HG02885 (cell line): ENCODE measurements at regions not wholly inside any gene's neighbourhood (a gene's known extent, or its start where the extent isn't known, plus 50 kb on each side); places are given as distances from the start of the nearest gene placed in this dataset.

Experiments
- ATAC-seq: cut with Tn5 transposase; IDR thresholded peaks from one replicate; pipeline ENCODE4 v1.9.1; 2021; ENCODE audit warnings: mild to moderate bottlenecking; ENCODE audit not compliant: unreplicated experiment, poor library complexity

DNA sequence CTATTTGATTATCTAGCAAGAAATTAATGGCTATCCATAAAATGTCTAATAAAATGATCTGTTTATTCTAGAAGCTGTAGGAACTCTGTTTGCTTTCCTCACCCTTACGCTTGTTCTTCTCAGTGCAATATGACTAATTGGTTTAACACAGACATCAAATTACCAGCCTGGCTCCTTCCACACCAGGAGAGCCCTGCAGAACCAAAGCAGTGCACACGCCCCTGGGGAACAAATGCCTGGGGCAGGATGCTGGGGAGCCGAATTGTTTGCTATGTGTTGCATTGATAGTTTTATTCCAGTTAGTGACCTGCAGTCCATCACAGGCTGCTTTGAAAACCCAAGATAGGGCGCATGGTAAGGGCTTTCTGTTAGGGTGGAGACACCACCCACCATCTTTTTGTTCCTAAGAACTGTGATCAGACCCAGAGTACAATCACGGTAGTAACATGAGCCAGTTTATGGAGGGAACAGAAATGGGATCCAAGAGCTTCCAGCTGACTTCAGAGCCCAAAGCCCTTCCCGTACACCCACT lies 126.4 kb upstream of the CD93 start:
- no peak for ATAC-seq

GRCh38 chr20:23212011-23212410 lies 125.9 kb upstream of the CD93 start:
- no peak for ATAC-seq

DNA sequence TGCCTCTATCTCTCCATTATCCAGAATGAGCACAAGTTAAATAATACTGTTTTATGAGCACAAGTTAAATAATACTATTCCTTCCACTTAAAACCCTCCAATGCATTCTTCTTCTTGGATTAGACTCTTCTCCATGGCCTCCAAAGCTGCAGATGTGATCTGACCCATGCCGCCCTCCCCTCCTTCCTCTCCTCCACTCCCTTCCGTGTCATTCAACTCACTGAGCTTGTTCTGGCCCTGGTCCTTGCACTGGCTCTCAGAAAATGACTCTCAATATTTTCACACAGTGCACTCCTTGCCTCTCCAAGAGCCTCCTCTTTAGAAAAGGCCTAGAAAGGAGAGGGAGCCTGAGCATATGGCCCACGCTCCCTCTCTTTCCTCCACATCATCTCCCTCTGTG lies 125.0 kb upstream of the CD93 start:
- no peak for ATAC-seq

GRCh38 chr20:23207826-23208540 lies 121.9 kb upstream of the CD93 start:
- ATAC-seq = no peak

DNA sequence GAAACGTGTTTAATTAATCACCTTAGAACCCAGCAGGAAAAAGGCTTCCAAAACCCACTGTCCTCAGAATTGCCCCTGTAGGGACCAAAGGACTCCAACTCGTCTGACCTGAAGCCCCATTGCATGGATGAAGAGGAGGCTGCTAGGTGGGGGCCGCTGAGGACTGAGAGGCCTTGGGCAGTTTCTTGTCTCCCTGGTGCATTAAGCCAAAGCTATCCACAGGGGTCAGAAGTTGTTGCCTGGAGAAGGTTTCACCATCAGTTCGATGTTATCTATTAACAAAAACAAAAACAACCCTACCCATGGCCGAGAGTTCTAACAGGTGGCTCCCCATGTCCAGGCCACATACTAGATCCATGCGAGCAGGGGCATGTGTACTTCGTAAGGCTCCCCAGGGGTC lies 120.9 kb upstream of the CD93 start:
- ATAC-seq = no peak

GRCh38 chr20:23206061-23206460 lies 119.9 kb upstream of the CD93 start:
- ATAC-seq = no peak

- ATAC-seq = no peak
These were observed 119.5 kb upstream of the CD93 start for GRCh38 chr20:23205611-23206041.

GRCh38 chr20:23205211-23205610 lies 119.1 kb upstream of the CD93 start:
- no peak for ATAC-seq

DNA sequence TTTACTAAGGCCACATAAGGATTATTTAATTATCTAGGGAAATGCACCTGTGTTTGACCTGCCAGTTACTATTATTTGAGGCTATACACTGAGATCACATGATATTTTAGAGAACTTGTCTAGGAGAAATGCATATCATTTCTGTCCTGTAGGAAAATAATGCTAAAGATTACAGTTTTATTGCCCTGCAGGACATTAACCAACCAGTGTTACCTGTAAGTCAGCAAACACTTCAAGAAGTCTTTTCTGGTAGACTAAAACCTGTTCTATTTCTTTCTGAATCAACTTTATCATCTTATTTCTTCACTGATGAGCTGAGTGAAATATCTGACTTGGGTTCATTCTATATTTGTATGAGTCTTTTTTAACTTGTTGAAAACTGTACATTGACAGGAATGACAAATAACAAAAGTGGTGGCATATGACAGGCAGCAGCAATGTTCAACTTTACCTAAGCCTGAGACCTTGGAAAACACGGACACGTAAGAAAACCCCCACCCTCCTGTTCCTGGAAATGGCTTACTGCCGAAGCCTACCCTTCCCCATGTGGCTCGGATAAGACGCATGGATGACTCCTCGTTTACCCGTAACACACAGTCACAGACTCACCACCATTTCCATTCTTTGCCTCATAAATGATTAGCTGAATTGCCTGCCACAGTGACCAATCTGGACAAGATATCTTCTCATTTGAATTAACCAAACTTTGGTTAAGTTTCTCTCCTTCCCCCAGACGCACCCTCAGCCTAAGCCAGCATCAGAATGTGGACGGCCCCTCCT lies 118.0 kb upstream of the CD93 start:
- no peak for ATAC-seq

DNA sequence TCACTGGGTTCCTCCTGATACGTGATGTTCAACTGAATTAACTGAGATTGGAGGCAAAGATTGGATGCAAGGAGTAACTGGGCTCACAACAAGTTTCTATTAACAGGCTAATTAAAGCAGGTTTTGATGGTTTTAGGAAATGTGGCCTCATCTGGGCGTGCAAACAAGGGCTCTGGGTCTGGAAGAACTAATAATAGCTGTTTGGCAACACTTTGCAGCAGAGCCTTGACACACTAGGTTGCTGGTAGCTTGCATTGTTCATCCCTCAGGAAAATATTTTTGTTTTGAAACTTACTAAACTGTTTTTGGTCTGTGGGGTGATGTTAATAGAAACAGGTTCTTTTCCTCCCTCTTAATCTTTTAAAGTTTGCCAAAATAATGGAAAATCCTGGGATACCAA lies 117.2 kb upstream of the CD93 start:
- no peak for ATAC-seq

DNA sequence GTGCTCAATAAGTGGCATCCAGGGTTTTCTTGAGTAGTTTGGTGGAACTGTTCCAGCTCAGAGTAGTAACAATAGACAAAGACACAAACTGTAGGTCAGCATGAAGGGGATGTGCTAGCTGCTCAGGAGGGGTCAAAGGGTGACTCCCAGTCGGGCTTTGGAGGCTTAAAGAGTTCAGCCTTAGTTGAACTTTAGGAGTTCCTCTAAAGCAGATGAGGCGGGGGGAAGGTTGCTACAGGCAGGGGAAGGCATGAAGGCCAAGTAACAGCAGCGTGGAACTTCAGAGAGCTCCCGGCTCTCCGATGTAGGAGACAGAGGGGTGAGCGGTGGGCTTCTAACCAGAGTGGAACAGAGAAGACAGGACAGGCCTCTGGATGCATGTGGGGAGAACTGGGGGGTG lies 115.5 kb upstream of the CD93 start:
- ATAC-seq = no peak

DNA sequence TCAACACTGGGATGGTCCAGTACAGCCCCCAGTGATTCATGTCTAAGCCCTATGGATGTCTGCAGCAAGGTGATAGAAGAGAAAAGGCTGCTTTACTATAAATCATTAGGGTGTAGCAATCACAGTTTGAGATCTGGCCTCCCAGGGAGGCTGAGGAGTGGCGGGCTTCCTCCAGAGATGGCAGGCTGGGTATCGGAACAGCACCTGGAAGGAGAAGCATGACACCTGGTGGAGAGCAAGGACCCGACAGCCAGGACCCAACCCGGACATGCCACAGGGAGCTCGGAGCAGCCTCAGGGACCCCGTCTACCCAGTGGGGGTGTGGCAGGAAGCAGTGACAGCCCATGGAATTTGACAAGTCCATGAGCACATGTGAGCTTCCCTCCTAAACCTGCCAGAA lies 114.8 kb upstream of the CD93 start:
- peak; percentile 43 for ATAC-seq

- ATAC-seq = peak; percentile 42
These were observed 114.3 kb upstream of the CD93 start for GRCh38 chr20:23200413-23200812.

DNA sequence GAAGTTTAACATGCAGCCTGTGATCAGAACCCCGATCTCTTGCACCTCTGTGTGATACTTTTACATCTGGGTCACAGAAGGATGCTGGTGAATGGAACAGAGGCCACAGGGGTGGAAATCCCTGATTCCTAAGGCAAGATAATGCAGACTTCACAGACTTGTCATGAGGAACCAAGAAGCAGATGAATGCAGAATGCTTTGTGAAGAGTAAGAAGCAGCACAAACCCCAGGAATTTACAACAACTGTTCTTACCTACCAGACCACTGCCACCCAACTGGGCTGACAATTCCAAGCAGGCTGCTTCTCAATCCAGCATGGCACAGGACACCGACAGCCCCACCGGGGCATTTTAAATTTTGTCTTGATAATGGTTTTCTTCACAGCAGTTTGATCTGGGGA lies 113.2 kb upstream of the CD93 start:
- no peak for ATAC-seq

DNA sequence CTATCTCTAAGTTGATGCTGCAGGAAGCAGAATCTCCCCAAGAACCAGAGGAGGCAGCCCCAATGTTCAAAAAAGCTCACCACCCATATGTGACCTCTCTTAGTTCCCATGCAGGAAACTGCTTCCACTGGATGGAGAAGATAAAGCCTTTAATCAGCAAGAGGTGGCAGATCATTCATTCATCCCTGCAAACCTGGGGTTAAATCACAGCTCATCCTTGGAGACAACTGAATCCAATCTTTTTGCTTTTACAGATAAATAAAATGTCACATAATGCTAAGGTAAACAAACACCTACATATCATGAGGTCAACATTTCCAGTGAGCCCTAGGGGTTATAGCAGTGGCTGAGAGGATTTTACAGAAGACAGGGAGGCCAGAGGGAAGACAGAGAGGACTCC lies 112.7 kb upstream of the CD93 start:
- ATAC-seq = no peak

GRCh38 chr20:23197836-23198235 lies 111.7 kb upstream of the CD93 start:
- ATAC-seq = no peak

DNA sequence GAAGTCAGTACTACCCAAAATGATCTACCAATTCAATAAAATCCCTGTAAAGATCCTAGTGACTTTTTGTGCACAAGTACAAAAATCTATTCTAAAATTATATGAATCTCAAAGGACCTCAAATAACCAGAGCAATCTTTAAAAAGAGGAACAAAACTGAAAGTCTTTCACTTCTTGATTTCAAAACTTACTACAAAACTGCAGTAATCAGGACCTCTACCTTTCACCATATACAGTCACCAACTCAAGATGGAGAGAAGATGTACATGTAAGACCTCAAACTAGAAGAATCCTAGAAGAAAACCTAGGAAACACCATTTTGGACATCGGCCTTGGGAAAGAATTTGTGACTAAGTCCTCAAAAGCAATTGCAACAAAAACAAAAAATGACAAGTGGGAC lies 109.5 kb upstream of the CD93 start:
- peak; percentile 62 for ATAC-seq

GRCh38 chr20:23193801-23194384 lies 107.8 kb upstream of the CD93 start:
- no peak for ATAC-seq

- ATAC-seq = no peak
These were observed 106.3 kb upstream of the CD93 start for GRCh38 chr20:23192469-23192868.

DNA sequence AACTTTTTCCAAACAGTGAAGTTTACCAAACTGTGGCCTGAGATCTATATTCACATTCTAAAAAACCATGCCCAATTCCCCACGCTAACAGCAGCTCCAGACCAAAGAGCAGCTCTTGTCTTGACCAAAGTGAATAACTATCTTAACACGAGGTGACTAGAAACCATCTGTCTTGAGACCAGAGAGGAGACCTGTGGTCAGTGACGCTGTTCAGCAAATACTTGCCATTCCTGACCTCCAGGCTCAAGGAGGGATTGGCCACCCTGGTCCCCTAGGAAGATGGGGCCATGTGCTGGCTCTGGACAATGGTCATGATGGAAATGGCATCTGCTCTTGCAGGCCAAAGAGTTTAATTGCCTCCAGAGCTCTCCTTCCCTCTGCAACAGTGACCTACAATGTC lies 104.4 kb upstream of the CD93 start:
- ATAC-seq = no peak

DNA sequence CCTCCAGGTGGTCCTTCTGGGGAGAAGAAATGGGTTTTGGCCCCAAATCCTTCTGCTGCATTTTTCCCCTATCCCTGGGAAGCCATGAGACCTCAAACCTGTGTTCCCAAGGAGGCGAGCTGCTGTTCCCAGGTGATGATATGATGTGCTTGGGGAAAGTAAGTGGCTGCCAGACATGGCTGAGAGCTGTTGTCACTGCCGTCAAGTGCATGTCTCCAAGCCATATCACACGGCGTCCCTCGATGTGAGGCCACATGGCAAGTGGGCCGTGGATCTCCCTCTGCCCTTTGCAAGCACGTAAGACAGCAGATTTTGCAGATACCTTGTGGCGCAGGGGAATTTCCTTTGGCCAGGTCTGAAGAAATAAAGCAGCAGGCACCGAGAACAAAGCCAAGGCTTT lies 103.7 kb upstream of the CD93 start:
- no peak for ATAC-seq
